ENCODE measurements at regions not wholly inside any gene's neighbourhood (a gene's known extent, or its start where the extent isn't known, plus 50 kb on each side); places are given as distances from the start of the nearest gene placed in this dataset.

GRCh38 chr12:66045506-66045905, 85.0 kb downstream of the LLPH start:
- no peaks in the 10 kb centered on the region for H4K20me1 ChIP-seq (replicated peaks; ENCODE audit: control insufficient read depth, extremely low read depth, insufficient read depth, low read length)
- FAIRE-seq, result no peak
- no TSS peak for BruUV-seq (replicated peaks)
- no peak overlapping the region for H2AFZ ChIP-seq (ENCODE audit: low read depth, low read length)
- TF ChIP-seq EZH2 (IDR thresholded peaks at IDR 0.05; ENCODE audit: borderline replicate concordance, low read depth, low read length, severe bottlenecking) (no peak), MYC (IDR thresholded peaks at IDR 0.05; ENCODE audit: low read depth, low read length) (no peak), GATA2 (IDR thresholded peaks at IDR 0.05; ENCODE audit: insufficient read depth, insufficient read length, low read depth, low read length) (no peak), JUN (IDR thresholded peaks at IDR 0.05; ENCODE audit: borderline replicate concordance, insufficient read depth, insufficient read length, low read depth) (no peak), CTCF (IDR thresholded peaks at IDR 0.05; ENCODE audit: extremely low read depth in 1 of 2, insufficient read depth in 1 of 2, low read depth in 1 of 2, low read length in 2 of 2) (no peak), MAX (IDR thresholded peaks at IDR 0.05; ENCODE audit: insufficient read depth, insufficient read length) (no peak), POLR2AphosphoS5 (IDR thresholded peaks at IDR 0.05; ENCODE audit: insufficient read depth, low read depth, low read length) (no peak), FOS (IDR thresholded peaks at IDR 0.05; ENCODE audit: borderline replicate concordance, insufficient read depth, low read length) (no peak), POLR2A (IDR thresholded peaks at IDR 0.05; ENCODE audit: low read depth, low read length) (no peak)
- intact Hi-C loops (cut with micrococcal nuclease), result no loop called here
- H3K27me3 ChIP-seq (ENCODE audit: control insufficient read depth in 2 of 2, insufficient read depth in 2 of 2, low read length in 2 of 2), result peaks cover 2 to 7% of the 10 kb centered on the region in 2 experiments
- no peaks in the 10 kb centered on the region for H3K36me3 ChIP-seq (ENCODE audit: control insufficient read depth in 2 of 2, extremely low read depth in 1 of 2, insufficient read depth in 2 of 2, low read length in 2 of 2)
- no peaks in the 10 kb centered on the region for H3K9me3 ChIP-seq (replicated peaks; ENCODE audit: control insufficient read depth, insufficient read depth, low read length)
- no peak overlapping the region for H3K27ac ChIP-seq (ENCODE audit: insufficient read depth, low read depth, low read length)
- H3K4me1 ChIP-seq (ENCODE audit: control insufficient read depth, extremely low read depth, insufficient read depth, low read length), result no peaks in the 10 kb centered on the region
- H3K9ac ChIP-seq (replicated peaks; ENCODE audit: extremely low read depth, insufficient read depth, low read length), result no peak overlapping the region
- DNase-seq (ENCODE audit: low read depth, low spot score), result no peak
- CTCF ChIA-PET, result interaction anchor here (0.6 to 2.1 kb wide), 3 partner anchors 9 to 45 kb away, joined by 3 to 13 read pairs (median 3); no protein-coding TSS in a partner anchor
- dilution Hi-C loops (cut with MboI; ENCODE audit: extremely low pct_ligation_motif_present, low sequenced_read_pairs), result no loop called here
- no peaks in the 10 kb centered on the region for H3K79me2 ChIP-seq (ENCODE audit: control insufficient read depth, insufficient read depth, low read length)
- H3K4me3 ChIP-seq (replicated peaks in 1 of 3; ENCODE audit: insufficient read depth in 1 of 3, low read depth in 1 of 3, low read length in 3 of 3), result no peak overlapping the region
- POLR2A ChIA-PET, result no interaction called here
- H3K9me1 ChIP-seq (replicated peaks; ENCODE audit: control insufficient read depth, extremely low read depth, insufficient read depth, low read length), result no peaks in the 10 kb centered on the region
- no peak overlapping the region for H3K4me2 ChIP-seq (ENCODE audit: insufficient read depth, low read length)
